ENCODE measurements at regions not wholly inside any gene's neighbourhood (a gene's known extent, or its start where the extent isn't known, plus 50 kb on each side); places are given as distances from the start of the nearest gene placed in this dataset.

DNA sequence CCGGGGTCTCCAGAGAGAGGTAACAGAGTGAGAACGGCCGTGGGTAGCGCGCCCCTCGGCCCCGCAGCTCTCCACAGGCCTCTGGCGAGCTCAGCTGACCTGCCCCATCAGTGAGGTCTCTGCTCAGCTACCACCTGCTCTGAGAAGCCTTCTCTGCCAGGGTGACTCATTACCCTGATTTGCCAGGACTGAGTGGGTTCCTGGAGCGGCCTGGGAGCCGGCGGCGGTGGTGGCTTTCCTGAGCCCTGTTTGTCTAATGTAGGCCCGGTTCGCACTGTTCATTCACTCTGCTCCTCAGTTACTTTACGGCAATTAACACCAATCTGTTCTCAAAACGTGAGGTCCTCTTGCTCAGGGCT lies 351.0 kb upstream of the B3GAT1 start:
- H3K36me3 ChIP-seq (ENCODE audit: control insufficient read depth, insufficient read depth, low read length) = no peaks in the 10 kb centered on the region
- peak overlapping the region; percentile 4 for H3K4me3 ChIP-seq (ENCODE audit: low read length)
- H3K27ac ChIP-seq (ENCODE audit: low read depth, low read length) = no peak overlapping the region

DNA sequence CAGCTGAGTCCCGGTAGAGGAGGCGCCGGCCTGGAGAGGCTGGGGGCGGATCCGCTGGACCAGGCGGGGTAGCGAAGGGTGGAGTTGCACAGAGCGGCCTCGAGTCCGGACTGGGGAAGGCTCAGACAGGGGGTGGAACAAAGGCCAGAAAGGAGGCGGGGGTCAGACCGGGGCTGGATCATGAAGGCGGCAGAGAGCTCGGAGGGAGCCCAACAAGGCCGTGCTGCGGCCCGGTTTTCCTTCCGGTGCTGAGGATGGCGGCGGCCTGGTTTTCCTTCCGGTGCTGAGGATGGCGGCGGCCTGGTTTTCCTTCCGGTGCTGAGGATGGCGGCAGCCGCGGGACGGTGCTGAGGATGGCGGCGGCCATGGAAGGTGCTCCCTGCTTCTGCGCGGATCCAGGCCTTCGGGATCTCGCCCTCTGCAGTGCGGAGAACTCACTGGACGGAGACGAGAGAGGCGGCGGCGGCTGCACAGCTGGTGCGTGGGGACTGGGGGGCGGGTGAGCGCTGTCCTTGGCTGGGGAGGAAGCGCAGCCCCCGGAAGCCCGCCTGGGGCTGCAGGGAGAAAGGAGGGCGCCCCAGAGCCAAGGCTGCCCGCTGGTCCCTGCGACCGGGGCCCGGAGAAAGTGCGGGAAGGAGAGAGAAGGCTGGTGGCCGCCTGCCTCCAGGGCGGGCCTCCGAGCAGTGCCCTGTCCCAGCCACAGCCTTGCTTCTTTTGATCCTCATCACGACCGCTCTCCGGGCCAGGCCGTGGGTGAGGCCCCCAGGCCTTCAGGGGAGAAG lies 350.4 kb upstream of the B3GAT1 start:
- peaks cover 2% of the 10 kb centered on the region for H3K27me3 ChIP-seq (ENCODE audit: control insufficient read depth, insufficient read depth, low read length)
- no peaks in the 10 kb centered on the region for H3K36me3 ChIP-seq (ENCODE audit: control insufficient read depth, insufficient read depth, low read length)
- H3K9ac ChIP-seq (ENCODE audit: low read length) = no peak overlapping the region
- no peaks in the 10 kb centered on the region for H3K4me1 ChIP-seq (ENCODE audit: control insufficient read depth, insufficient read depth, low read length)
- H3K27ac ChIP-seq (ENCODE audit: low read depth, low read length) = no peak overlapping the region
- H3K4me3 ChIP-seq (ENCODE audit: low read length) = no peak overlapping the region

More for the DNA sequence above, 351.0 kb upstream of the B3GAT1 start:
- Histone ChIP-seq H3K27me3 (ENCODE audit: control insufficient read depth, insufficient read depth, low read length) (peaks cover 2% of the 10 kb centered on the region), H3K9ac (ENCODE audit: low read length) (no peak overlapping the region), H3K4me1 (ENCODE audit: control insufficient read depth, insufficient read depth, low read length) (no peaks in the 10 kb centered on the region)

DNA sequence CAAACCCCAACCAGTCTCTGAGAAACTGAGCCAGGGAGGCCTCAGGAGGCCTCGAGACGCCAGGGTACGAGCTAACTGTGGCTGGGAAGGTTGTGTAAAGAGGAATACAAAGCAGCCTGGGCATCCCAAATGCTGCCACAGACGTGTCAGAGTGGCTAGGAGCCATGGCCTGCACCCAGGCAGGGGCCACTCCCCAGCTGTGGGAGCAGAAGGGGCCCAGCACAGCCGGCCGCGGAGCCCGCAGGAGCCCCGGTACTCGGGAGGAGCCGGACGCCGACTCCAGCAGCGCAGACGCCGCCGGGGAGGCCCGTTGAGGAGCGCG lies 349.8 kb upstream of the B3GAT1 start:
- Histone ChIP-seq H3K36me3 (ENCODE audit: control insufficient read depth, insufficient read depth, low read length) (no peaks in the 10 kb centered on the region), H3K27ac (ENCODE audit: low read depth, low read length) (no peak overlapping the region), H3K27me3 (ENCODE audit: control insufficient read depth, insufficient read depth, low read length) (peaks cover 2% of the 10 kb centered on the region), H3K4me3 (ENCODE audit: low read length) (no peak overlapping the region), H3K9ac (ENCODE audit: low read length) (no peak overlapping the region), H3K4me1 (ENCODE audit: control insufficient read depth, insufficient read depth, low read length) (no peaks in the 10 kb centered on the region)

- Histone ChIP-seq H3K36me3 (ENCODE audit: control insufficient read depth, insufficient read depth, low read length) (no peaks in the 10 kb centered on the region), H3K4me1 (ENCODE audit: control insufficient read depth, insufficient read depth, low read length) (no peaks in the 10 kb centered on the region), H3K27ac (ENCODE audit: low read depth, low read length) (no peak overlapping the region), H3K9ac (ENCODE audit: low read length) (no peak overlapping the region), H3K4me3 (ENCODE audit: low read length) (no peak overlapping the region), H3K27me3 (ENCODE audit: control insufficient read depth, insufficient read depth, low read length) (peaks cover 2% of the 10 kb centered on the region)
Measured at GRCh38 chr11:134761386-134761785, 349.3 kb upstream of the B3GAT1 start.

DNA sequence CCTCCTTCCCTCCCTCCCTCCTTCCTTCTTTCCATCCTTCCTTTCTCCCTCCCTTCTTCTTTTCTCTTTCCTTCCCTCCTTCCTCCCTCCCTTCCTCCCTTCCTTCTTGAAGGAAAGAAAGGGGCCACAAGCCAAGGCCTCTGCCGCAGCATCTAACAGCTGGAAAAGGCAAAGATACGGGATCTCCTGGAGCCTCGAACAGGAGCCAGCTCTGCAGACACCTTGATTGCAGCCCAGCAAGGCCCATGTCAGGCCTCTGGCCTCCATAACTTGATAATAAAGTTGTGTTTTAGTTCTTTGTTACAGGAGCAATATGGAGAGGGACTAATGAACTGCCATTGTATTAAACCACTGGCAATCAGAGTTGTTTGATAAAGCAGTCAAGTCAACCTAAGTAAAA lies 348.9 kb upstream of the B3GAT1 start:
- Histone ChIP-seq H3K9ac (ENCODE audit: low read length) (no peak overlapping the region), H3K4me1 (ENCODE audit: control insufficient read depth, insufficient read depth, low read length) (no peaks in the 10 kb centered on the region), H3K36me3 (ENCODE audit: control insufficient read depth, insufficient read depth, low read length) (no peaks in the 10 kb centered on the region), H3K27ac (ENCODE audit: low read depth, low read length) (no peak overlapping the region), H3K4me3 (ENCODE audit: low read length) (no peak overlapping the region), H3K27me3 (ENCODE audit: control insufficient read depth, insufficient read depth, low read length) (peaks cover 2% of the 10 kb centered on the region)

GRCh38 chr11:134760299-134760698 lies 348.3 kb upstream of the B3GAT1 start:
- Histone ChIP-seq H3K4me1 (ENCODE audit: control insufficient read depth, insufficient read depth, low read length) (no peaks in the 10 kb centered on the region), H3K27me3 (ENCODE audit: control insufficient read depth, insufficient read depth, low read length) (peaks cover 1% of the 10 kb centered on the region), H3K36me3 (ENCODE audit: control insufficient read depth, insufficient read depth, low read length) (no peaks in the 10 kb centered on the region), H3K4me3 (ENCODE audit: low read length) (no peak overlapping the region), H3K9ac (ENCODE audit: low read length) (no peak overlapping the region), H3K27ac (ENCODE audit: low read depth, low read length) (no peak overlapping the region)

DNA sequence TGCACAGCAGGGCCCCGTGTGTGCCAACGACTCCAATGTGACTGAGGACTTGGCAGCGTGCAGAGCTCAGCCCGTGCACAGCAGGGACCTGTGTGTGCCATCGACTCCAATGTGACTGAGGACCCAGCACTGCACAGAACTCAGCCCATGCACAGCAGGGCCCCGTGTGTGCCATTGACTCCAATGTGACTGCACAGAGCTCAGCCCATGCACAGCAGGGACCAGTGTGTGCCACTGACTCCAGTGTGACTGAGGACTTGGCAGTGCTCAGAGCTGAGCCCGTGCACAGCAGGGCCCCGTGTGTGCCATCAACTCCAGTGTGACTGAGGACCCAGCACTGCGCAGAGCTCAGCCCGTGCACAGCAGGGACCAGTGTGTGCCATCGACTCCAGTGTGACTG lies 347.8 kb upstream of the B3GAT1 start:
- H3K4me1 ChIP-seq (ENCODE audit: control insufficient read depth, insufficient read depth, low read length) = no peaks in the 10 kb centered on the region
- peaks cover 2% of the 10 kb centered on the region for H3K27me3 ChIP-seq (ENCODE audit: control insufficient read depth, insufficient read depth, low read length)
- H3K27ac ChIP-seq (ENCODE audit: low read depth, low read length) = no peak overlapping the region
- no peak overlapping the region for H3K4me3 ChIP-seq (ENCODE audit: low read length)
- no peak overlapping the region for H3K9ac ChIP-seq (ENCODE audit: low read length)
- no peaks in the 10 kb centered on the region for H3K36me3 ChIP-seq (ENCODE audit: control insufficient read depth, insufficient read depth, low read length)

- no peak overlapping the region for H3K9ac ChIP-seq (ENCODE audit: low read length)
- no peak overlapping the region for H3K4me3 ChIP-seq (ENCODE audit: low read length)
- H3K27me3 ChIP-seq (ENCODE audit: control insufficient read depth, insufficient read depth, low read length) = peaks cover 2% of the 10 kb centered on the region
- H3K36me3 ChIP-seq (ENCODE audit: control insufficient read depth, insufficient read depth, low read length) = no peaks in the 10 kb centered on the region
- no peak overlapping the region for H3K27ac ChIP-seq (ENCODE audit: low read depth, low read length)
- H3K4me1 ChIP-seq (ENCODE audit: control insufficient read depth, insufficient read depth, low read length) = no peaks in the 10 kb centered on the region
Measured at GRCh38 chr11:134759274-134759673, 347.2 kb upstream of the B3GAT1 start.

DNA sequence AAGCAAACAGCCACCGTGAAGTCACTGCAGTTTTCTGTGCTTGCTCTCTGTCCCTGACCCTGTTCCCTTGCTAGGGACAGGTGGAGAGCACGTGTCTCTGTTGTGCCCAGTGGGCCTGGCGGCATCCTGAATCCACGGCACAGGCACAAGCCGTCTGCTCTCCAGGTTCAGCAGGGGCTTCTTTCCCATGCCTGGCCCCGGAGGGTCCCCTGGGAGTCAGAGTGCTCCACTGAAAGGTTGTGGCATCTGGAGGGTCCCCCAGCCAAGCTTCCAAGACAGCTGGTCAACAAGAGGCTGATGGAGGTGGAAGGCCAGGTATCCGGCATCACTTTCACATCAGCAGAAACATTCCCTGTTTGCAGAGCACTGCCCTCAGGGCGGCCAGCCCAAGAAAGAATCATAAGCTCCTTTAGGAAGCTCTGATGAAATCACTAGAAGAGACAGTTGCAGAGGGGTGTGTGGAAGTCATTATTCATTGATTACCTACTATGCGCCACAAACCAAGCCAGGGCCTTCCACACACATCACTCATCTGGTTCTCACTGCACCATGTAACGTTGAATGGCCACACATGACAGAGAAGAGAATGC lies 346.4 kb upstream of the B3GAT1 start:
- no peaks in the 10 kb centered on the region for H3K4me1 ChIP-seq (ENCODE audit: control insufficient read depth, insufficient read depth, low read length)
- no peak overlapping the region for H3K4me3 ChIP-seq (ENCODE audit: low read length)
- no peak overlapping the region for H3K27ac ChIP-seq (ENCODE audit: low read depth, low read length)

GRCh38 chr11:134757633-134758032 lies 345.6 kb upstream of the B3GAT1 start:
- Histone ChIP-seq H3K4me1 (ENCODE audit: control insufficient read depth, insufficient read depth, low read length) (no peaks in the 10 kb centered on the region), H3K36me3 (ENCODE audit: control insufficient read depth, insufficient read depth, low read length) (no peaks in the 10 kb centered on the region), H3K4me3 (ENCODE audit: low read length) (no peak overlapping the region), H3K9ac (ENCODE audit: low read length) (no peak overlapping the region), H3K27ac (ENCODE audit: low read depth, low read length) (no peak overlapping the region), H3K27me3 (ENCODE audit: control insufficient read depth, insufficient read depth, low read length) (peaks cover 2% of the 10 kb centered on the region)

More for the DNA sequence above, 346.4 kb upstream of the B3GAT1 start:
- no peaks in the 10 kb centered on the region for H3K36me3 ChIP-seq (ENCODE audit: control insufficient read depth, insufficient read depth, low read length)
- H3K27me3 ChIP-seq (ENCODE audit: control insufficient read depth, insufficient read depth, low read length) = peaks cover 2% of the 10 kb centered on the region
- H3K9ac ChIP-seq (ENCODE audit: low read length) = no peak overlapping the region

DNA sequence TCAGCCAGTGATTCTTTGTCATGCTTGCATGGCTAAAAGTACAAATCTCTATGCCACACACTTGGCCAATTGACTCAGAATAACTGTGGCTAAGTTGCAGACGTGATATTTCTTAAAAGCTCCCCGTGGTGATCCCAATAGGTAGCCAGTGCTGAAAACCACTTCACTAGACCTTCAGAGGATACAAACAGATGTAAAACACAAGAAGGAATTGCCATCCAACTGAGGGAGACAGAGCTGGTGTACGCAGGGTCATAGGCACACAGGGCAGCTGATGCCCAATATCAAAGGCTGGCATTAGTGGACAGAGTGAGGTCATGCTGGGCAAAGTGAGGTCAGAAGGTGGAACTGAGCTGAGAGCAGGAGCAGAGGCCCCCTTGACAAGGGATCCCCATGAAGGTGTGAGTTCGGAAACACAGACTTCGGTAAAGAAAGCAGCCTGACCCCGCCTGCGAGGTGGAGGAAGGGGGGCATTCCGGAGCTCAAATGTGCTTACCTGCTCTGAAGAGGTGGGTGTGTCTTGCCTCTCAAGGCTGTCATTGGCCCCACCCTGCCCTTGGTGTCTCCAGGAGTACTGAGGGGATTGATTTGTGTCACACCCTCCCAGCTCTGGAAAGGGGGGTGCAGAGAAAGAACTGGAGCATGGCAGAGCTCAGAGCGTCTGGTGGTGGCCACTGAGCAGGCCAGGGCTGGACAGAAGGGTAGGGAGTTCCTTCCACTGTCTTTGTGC lies 344.9 kb upstream of the B3GAT1 start:
- no peaks in the 10 kb centered on the region for H3K36me3 ChIP-seq (ENCODE audit: control insufficient read depth, insufficient read depth, low read length)
- no peak overlapping the region for H3K4me3 ChIP-seq (ENCODE audit: low read length)
- no peaks in the 10 kb centered on the region for H3K4me1 ChIP-seq (ENCODE audit: control insufficient read depth, insufficient read depth, low read length)
- H3K9ac ChIP-seq (ENCODE audit: low read length) = no peak overlapping the region
- peaks cover 2% of the 10 kb centered on the region for H3K27me3 ChIP-seq (ENCODE audit: control insufficient read depth, insufficient read depth, low read length)
- H3K27ac ChIP-seq (ENCODE audit: low read depth, low read length) = no peak overlapping the region

GRCh38 chr11:134755535-134755934 lies 343.5 kb upstream of the B3GAT1 start:
- H3K9ac ChIP-seq (ENCODE audit: low read length) = no peak overlapping the region
- H3K4me1 ChIP-seq (ENCODE audit: control insufficient read depth, insufficient read depth, low read length) = no peaks in the 10 kb centered on the region
- H3K27me3 ChIP-seq (ENCODE audit: control insufficient read depth, insufficient read depth, low read length) = peaks cover 2% of the 10 kb centered on the region
- H3K4me3 ChIP-seq (ENCODE audit: low read length) = no peak overlapping the region
- H3K27ac ChIP-seq (ENCODE audit: low read depth, low read length) = no peak overlapping the region
- H3K36me3 ChIP-seq (ENCODE audit: control insufficient read depth, insufficient read depth, low read length) = no peaks in the 10 kb centered on the region
